GM12878 (cell line): ENCODE measurements at regions not wholly inside any gene's neighbourhood (a gene's known extent, or its start where the extent isn't known, plus 50 kb on each side); places are given as distances from the start of the nearest gene placed in this dataset.

Source experiments
- ATAC-seq: fragments of 200-7000 bp; cut with Tn5 transposase; 3 replicates; pipeline ENCODE4 v1.9.1; 2020; ENCODE audit warnings: mild to moderate bottlenecking, moderate library complexity
- BruUV-seq: library from RNA; stranded (reverse); fragments of 400-500 nt; replicated peaks from 2 replicates; lab custom pipeline; 2021; lab: Mats Ljungman, UMichigan
- CTCF ChIA-PET: fragments of 300-600 bp; sonication (Branson Sonifier 250); formaldehyde crosslinking; extraction: SDS; loops from one replicate; lab custom pipeline; 2021; ENCODE audit warnings: inconsistent platforms; lab: Yijun Ruan, JAX
- POLR2A ChIA-PET: fragments of 350-600 bp; formaldehyde crosslinking; extraction: SDS; loops from one replicate; lab custom pipeline; 2021; ENCODE audit warnings: inconsistent platforms; lab: Charles Lee
- RAD21 ChIA-PET: fragments of 300-600 bp; sonication (Branson Sonifier 250); formaldehyde crosslinking; loops from one replicate; lab custom pipeline; 2023; ENCODE audit warnings: antibody characterized with exemption; ENCODE audit not compliant: unreplicated experiment; lab: Charles Lee
- SMC1A ChIA-PET: fragments of 300-600 bp; sonication (Branson Sonifier 250); formaldehyde crosslinking; loops from one replicate; lab custom pipeline; 2023; ENCODE audit not compliant: unreplicated experiment, uncharacterized antibody; lab: Charles Lee
- DNase-seq: peaks from one replicate; pipeline ENCODE4 v3.0.0-alpha.2; 2011; ENCODE audit warnings: low read depth, low spot score
- FAIRE-seq: peaks from 3 replicates; lab custom pipeline; 2011; peaks lifted over from hg19 to GRCh38; lab: Jason Lieb, UNC
- H2AFZ ChIP-seq: 2 replicates; pipeline ENCODE4 v1.6.0; 2011; ENCODE audit warnings: low read depth, low read length, control low read depth; ENCODE audit not compliant: control insufficient read depth
- H3K27ac ChIP-seq: 2 replicates; pipeline ENCODE4 v1.5.1; 2011; ENCODE audit warnings: control low read depth; ENCODE audit not compliant: control insufficient read depth, insufficient read depth
- H3K27me3 ChIP-seq, 2 experiments: replicated peaks in 1 of 2; 2 replicates each; pipeline versions ENCODE4 v1.6.0 to v1.6.1; 2011; ENCODE audit warnings: low read length in 1 of 2; ENCODE audit not compliant: control insufficient read depth in 2 of 2, insufficient read depth in 2 of 2
- H3K36me3 ChIP-seq, 2 experiments: 2 replicates each; pipeline ENCODE4 v1.5.1; 2011; ENCODE audit warnings: low read length in 1 of 2; ENCODE audit not compliant: control insufficient read depth in 2 of 2, insufficient read depth in 2 of 2
- H3K4me1 ChIP-seq: 2 replicates; pipeline ENCODE4 v1.6.1; 2011; ENCODE audit warnings: mild to moderate bottlenecking, low read length, moderate library complexity, mixed read lengths; ENCODE audit not compliant: control insufficient read depth, insufficient read depth
- H3K4me2 ChIP-seq: 2 replicates; pipeline ENCODE4 v1.6.0; 2011; ENCODE audit warnings: control low read depth; ENCODE audit not compliant: control insufficient read depth, insufficient read depth
- H3K4me3 ChIP-seq: fragments of 200-600 bp; sonication (generic); 2 replicates; pipeline ENCODE4 v1.5.1; 2016
- H3K79me2 ChIP-seq: 2 replicates; pipeline ENCODE4 v1.6.0; 2011; ENCODE audit warnings: low read length; ENCODE audit not compliant: control insufficient read depth, insufficient read depth
- H3K9ac ChIP-seq: 2 replicates; pipeline ENCODE4 v1.8.0; 2011; ENCODE audit warnings: low read length, control low read depth, mixed read lengths; ENCODE audit not compliant: control insufficient read depth, insufficient read depth
- H3K9me3 ChIP-seq: replicated peaks from 3 replicates; pipeline ENCODE4 v1.5.1; 2011; ENCODE audit warnings: mild to moderate bottlenecking, low read length; ENCODE audit not compliant: control insufficient read depth, insufficient read depth
- H4K20me1 ChIP-seq: 2 replicates; pipeline ENCODE4 v1.6.0; 2011; ENCODE audit not compliant: control insufficient read depth, insufficient read depth
- BMI1 ChIP-seq: fragments of 450-650 bp; IDR thresholded peaks from 2 replicates; pipeline ENCODE4 v1.6.1; 2016; ENCODE audit warnings: mild to moderate bottlenecking, moderate library complexity, borderline replicate concordance
- CTCF ChIP-seq, 3 experiments: IDR thresholded peaks in 2 of 3; conservative IDR thresholded peaks in 1 of 3; 2 replicates each; pipeline ENCODE4 v1.5.1; 2011; ENCODE audit warnings: low read depth in 3 of 3, low read length in 3 of 3, mild to moderate bottlenecking in 3 of 3, control low read depth in 2 of 3, moderate library complexity in 2 of 3, inconsistent platforms in 1 of 3, mixed read lengths in 1 of 3; ENCODE audit not compliant: control insufficient read depth in 2 of 3, insufficient read depth in 1 of 3; ENCODE audit errors: extremely low read depth in 1 of 3
- KAT2A ChIP-seq: conservative IDR thresholded peaks from 2 replicates; pipeline ENCODE4 v1.6.1; 2011; ENCODE audit warnings: low read depth, low read length; ENCODE audit not compliant: control insufficient read depth
- MEF2B ChIP-seq: fragments of 450-650 bp; IDR thresholded peaks from 2 replicates; pipeline ENCODE4 v1.6.1; 2018; ENCODE audit warnings: mild to moderate bottlenecking, moderate library complexity; ENCODE audit not compliant: partially characterized antibody, poor library complexity, severe bottlenecking
- POLR2A ChIP-seq: IDR thresholded peaks from 2 replicates; pipeline ENCODE4 v1.6.1; 2011; ENCODE audit warnings: low read depth, mild to moderate bottlenecking, low read length
- POU2F2 ChIP-seq: IDR thresholded peaks from 3 replicates; pipeline ENCODE4 v1.6.1; 2011; ENCODE audit warnings: low read depth, mild to moderate bottlenecking, low read length, borderline replicate concordance
- SIX5 ChIP-seq: IDR thresholded peaks from 2 replicates; pipeline ENCODE4 v1.6.1; 2011; ENCODE audit warnings: mild to moderate bottlenecking, low read depth, low read length, moderate library complexity; ENCODE audit not compliant: severe bottlenecking
- TCF12 ChIP-seq: IDR thresholded peaks from 2 replicates; pipeline ENCODE4 v1.6.1; 2011; ENCODE audit warnings: low read depth, mild to moderate bottlenecking, low read length
- in situ Hi-C: fragments of 300-500 bp; cut with MboI; formaldehyde crosslinking; loops from 9 replicates; pipeline ENCODE4 v1.14.3; 2018; ENCODE audit warnings: mixed read lengths
- intact Hi-C: fragments of 100-400 bp; cut with micrococcal nuclease; formaldehyde crosslinking; loops from one replicate; pipeline ENCODE4 v1.14.2; 2022; ENCODE audit not compliant: unreplicated experiment

GRCh38 chr6:105983763-105984162, 102.4 kb upstream of the PRDM1 start:
- H3K9ac ChIP-seq = no peak overlapping the region
- in situ Hi-C loops = no loop called here
- ChIA-PET SMC1A (interaction anchor here (1.4 kb wide), 1 partner anchor 9 kb away, joined by 6 read pairs; no protein-coding TSS in a partner anchor), RAD21 (no interaction called here), POLR2A (no interaction called here), CTCF (interaction anchor here (0.9 kb wide), 1 partner anchor 9 kb away, joined by 4 read pairs; no protein-coding TSS in a partner anchor)
- DNase-seq = no peak
- TF ChIP-seq MEF2B = no peak
- TF ChIP-seq KAT2A = no peak
- no peak for TF ChIP-seq SIX5
- no peak for TF ChIP-seq POU2F2
- no peak for TF ChIP-seq TCF12
- no peak for TF ChIP-seq CTCF (IDR thresholded peaks at IDR 0.05 in 2 of 3, conservative IDR thresholded peaks at IDR 0.05 in 1 of 3; ENCODE audit: control insufficient read depth in 2 of 3, extremely low read depth in 1 of 3, insufficient read depth in 1 of 3, low read depth in 3 of 3, low read length in 3 of 3)
- no peak for TF ChIP-seq BMI1
- no peak for TF ChIP-seq POLR2A
- H3K27me3 ChIP-seq = peaks cover 5 to 17% of the 10 kb centered on the region in 2 experiments
- FAIRE-seq = no peak
- no peak for ATAC-seq
- no TSS peak for BruUV-seq
- H3K4me2 ChIP-seq = no peak overlapping the region
- no peaks in the 10 kb centered on the region; the same call in 2 of the 3 replicates for H3K9me3 ChIP-seq
- no peak overlapping the region for H2AFZ ChIP-seq
- H3K4me3 ChIP-seq = no peak overlapping the region
- H3K27ac ChIP-seq = no peak overlapping the region
- no peaks in the 10 kb centered on the region for H3K4me1 ChIP-seq
- H3K79me2 ChIP-seq = no peaks in the 10 kb centered on the region
- H3K36me3 ChIP-seq = no peaks in the 10 kb centered on the region
- H4K20me1 ChIP-seq = no peaks in the 10 kb centered on the region
- intact Hi-C loops = no loop called here
